Left ventricle myocardium inferior (tissue), 1 donor: ENCODE measurements at regions not wholly inside any gene's neighbourhood (a gene's known extent, or its start where the extent isn't known, plus 50 kb on each side); places are given as distances from the start of the nearest gene placed in this dataset.
"Not testable (repeated sequence)": the region's sequence is repeated elsewhere in the genome, so short reads cannot be mapped to it uniquely, and the experiment has no call there.

Experiments
- DNase-seq: peaks from one replicate; pipeline ENCODE4 v3.0.0-alpha.2; 2020
- H3K27ac ChIP-seq: fragments of 200-600 bp; replicated peaks from 2 replicates; pipeline ENCODE4 v1.8.0; 2021
- H3K27me3 ChIP-seq: fragments of 200-600 bp; 2 replicates; pipeline ENCODE4 v1.8.0; 2021; ENCODE audit warnings: low read depth
- H3K36me3 ChIP-seq: fragments of 200-600 bp; 2 replicates; pipeline ENCODE4 v1.8.0; 2021
- H3K4me1 ChIP-seq: fragments of 200-600 bp; 2 replicates; pipeline ENCODE4 v1.8.0; 2021
- H3K4me3 ChIP-seq: fragments of 200-600 bp; 2 replicates; pipeline ENCODE4 v1.8.0; 2021; ENCODE audit warnings: mild to moderate bottlenecking, moderate library complexity
- H3K9me3 ChIP-seq: fragments of 200-600 bp; replicated peaks from 2 replicates; pipeline ENCODE4 v1.8.0; 2021
- CTCF ChIP-seq: fragments of 200-600 bp; IDR thresholded peaks from 2 replicates; pipeline ENCODE4 v1.8.0; 2021; ENCODE audit warnings: antibody characterized with exemption, mild to moderate bottlenecking, borderline replicate concordance
- intact Hi-C: fragments of 100-400 bp; cut with micrococcal nuclease; formaldehyde crosslinking; loops from one replicate; pipeline ENCODE4 v1.11.0; 2022
- donor health status: DM: no; HTN: yes; CAD: no; lungs with severe emphysema.

GRCh38 chrX:138082251-138082650, 516.3 kb downstream of the ZIC3 start:
- no peak for DNase-seq
- TF ChIP-seq CTCF: no peak
- H3K36me3 ChIP-seq: no peaks in the 10 kb centered on the region

DNA sequence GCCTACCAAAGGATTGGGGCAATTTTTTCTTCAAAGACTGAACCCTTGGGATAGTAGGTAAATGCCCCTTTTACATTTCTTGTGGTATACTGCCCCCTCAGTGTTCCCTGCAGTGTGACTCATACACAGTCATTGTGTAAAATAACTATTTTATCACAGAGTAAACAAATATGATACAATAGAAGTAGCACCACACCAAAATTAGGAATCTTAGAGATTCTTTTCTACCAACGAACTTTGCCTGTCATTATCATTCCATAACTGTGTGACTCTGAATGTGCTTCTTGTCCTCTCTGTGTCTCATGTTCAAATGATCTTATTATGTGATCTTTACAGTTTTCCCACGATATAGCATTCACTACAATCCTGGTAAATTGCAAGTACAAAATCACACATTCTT, 517.0 kb downstream of the ZIC3 start:
- Histone ChIP-seq H3K4me3 (no peak overlapping the region), H3K9me3 (peaks cover 3% of the 10 kb centered on the region), H3K27me3 (no peaks in the 10 kb centered on the region), H3K4me1 (no peaks in the 10 kb centered on the region), H3K27ac (no peak overlapping the region), H3K36me3 (no peaks in the 10 kb centered on the region)
- no peak for DNase-seq
- intact Hi-C loops: no loop called here
- TF ChIP-seq CTCF: no peak

More at GRCh38 chrX:138082251-138082650, 516.3 kb downstream of the ZIC3 start:
- H3K27ac ChIP-seq: no peak overlapping the region
- no peak overlapping the region for H3K4me3 ChIP-seq
- peaks cover 3% of the 10 kb centered on the region for H3K9me3 ChIP-seq
- H3K4me1 ChIP-seq: no peaks in the 10 kb centered on the region
- H3K27me3 ChIP-seq: no peaks in the 10 kb centered on the region
- intact Hi-C loops: no loop called here

- H3K36me3 ChIP-seq, H3K4me1 ChIP-seq, H3K27ac ChIP-seq, DNase-seq, H3K27me3 ChIP-seq, intact Hi-C loops, H3K9me3 ChIP-seq, H3K4me3 ChIP-seq: not testable (repeated sequence)
These were observed 545.0 kb downstream of the ZIC3 start for GRCh38 chrX:138110910-138111309.

DNA sequence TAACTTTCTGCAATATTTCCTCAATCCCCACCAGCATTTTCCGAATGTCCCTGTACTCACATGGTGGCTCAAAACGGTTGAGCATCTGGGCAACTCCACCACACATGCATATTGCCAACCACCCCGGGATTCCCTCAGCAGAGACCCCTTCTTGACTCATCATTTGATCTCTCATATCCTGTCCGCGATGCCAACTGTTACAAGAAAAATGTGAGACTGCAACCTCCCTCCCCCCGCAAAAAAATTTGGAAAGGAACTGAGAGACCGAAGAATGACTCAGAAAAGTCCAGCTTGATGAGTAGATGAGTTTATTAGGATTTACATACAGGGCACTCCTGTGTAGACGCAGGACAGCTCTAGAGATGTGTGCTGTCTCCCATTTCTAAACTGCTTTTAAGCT, 561.4 kb downstream of the ZIC3 start:
- no peak overlapping the region for H3K27ac ChIP-seq
- intact Hi-C loops: loop anchor here (10.0 kb wide), 1 partner anchor 617 kb away; no protein-coding TSS in a partner anchor
- no peaks in the 10 kb centered on the region for H3K36me3 ChIP-seq
- H3K9me3 ChIP-seq: no peaks in the 10 kb centered on the region
- no peak overlapping the region for H3K4me3 ChIP-seq
- no peaks in the 10 kb centered on the region for H3K4me1 ChIP-seq
- no peaks in the 10 kb centered on the region for H3K27me3 ChIP-seq
- TF ChIP-seq CTCF: no peak
- no peak for DNase-seq

- Histone ChIP-seq H3K9me3 (no peaks in the 10 kb centered on the region), H3K4me3 (no peak overlapping the region), H3K27me3 (no peaks in the 10 kb centered on the region), H3K4me1 (no peaks in the 10 kb centered on the region), H3K36me3 (no peaks in the 10 kb centered on the region), H3K27ac (no peak overlapping the region)
- TF ChIP-seq CTCF: peak; percentile 60
- intact Hi-C loops: loop anchor here (10.0 kb wide), 1 partner anchor 617 kb away; no protein-coding TSS in a partner anchor
- no peak for DNase-seq
These were observed 562.2 kb downstream of the ZIC3 start for GRCh38 chrX:138128027-138128671.

- no peaks in the 10 kb centered on the region for H3K4me1 ChIP-seq
- H3K9me3 ChIP-seq: no peaks in the 10 kb centered on the region
- DNase-seq: no peak
- no peaks in the 10 kb centered on the region for H3K27me3 ChIP-seq
- no peak overlapping the region for H3K4me3 ChIP-seq
- no peak overlapping the region for H3K27ac ChIP-seq
- no peaks in the 10 kb centered on the region for H3K36me3 ChIP-seq
- no peak for TF ChIP-seq CTCF
- intact Hi-C loops: no loop called here
These were observed 560.8 kb downstream of the FGF13 start for GRCh38 chrX:138150709-138151108.
